GM18502 (cell line): ENCODE measurements at regions not wholly inside any gene's neighbourhood (a gene's known extent, or its start where the extent isn't known, plus 50 kb on each side); places are given as distances from the start of the nearest gene placed in this dataset.

ENCODE experiments used
- ATAC-seq: cut with Tn5 transposase; IDR thresholded peaks from one replicate; pipeline ENCODE4 v1.9.1; 2021; ENCODE audit warnings: mild to moderate bottlenecking; ENCODE audit not compliant: unreplicated experiment, poor library complexity

GRCh38 chr15:61684749-61685467 is 375.3 kb downstream of the VPS13C start:
- ATAC-seq: no peak

- ATAC-seq: no peak
These were observed 377.1 kb downstream of the VPS13C start for GRCh38 chr15:61682891-61683735.

- no peak for ATAC-seq
These were observed 378.6 kb downstream of the VPS13C start for GRCh38 chr15:61681676-61682075.

- no peak for ATAC-seq
These were observed 379.2 kb downstream of the VPS13C start for GRCh38 chr15:61681038-61681418.

GRCh38 chr15:61680260-61681037 is 379.8 kb downstream of the VPS13C start:
- no peak for ATAC-seq

- ATAC-seq: no peak
These were observed 388.5 kb downstream of the VPS13C start for GRCh38 chr15:61671736-61672135.

- ATAC-seq: no peak
These were observed 391.8 kb downstream of the VPS13C start for GRCh38 chr15:61668444-61668843.

GRCh38 chr15:61661791-61662190 is 398.5 kb downstream of the VPS13C start:
- no peak for ATAC-seq

- ATAC-seq: no peak
These were observed 399.7 kb downstream of the VPS13C start for GRCh38 chr15:61660579-61660978.

GRCh38 chr15:61659566-61660190 is 400.6 kb downstream of the VPS13C start:
- ATAC-seq: no peak

GRCh38 chr15:61657461-61657860 is 402.8 kb downstream of the VPS13C start:
- ATAC-seq: no peak

GRCh38 chr15:61656391-61656790 is 403.9 kb downstream of the VPS13C start:
- no peak for ATAC-seq

GRCh38 chr15:61655881-61656280 is 404.4 kb downstream of the VPS13C start:
- no peak for ATAC-seq

GRCh38 chr15:61654918-61655317 is 405.3 kb downstream of the VPS13C start:
- ATAC-seq: no peak

- no peak for ATAC-seq
These were observed 406.1 kb downstream of the VPS13C start for GRCh38 chr15:61654002-61654740.

GRCh38 chr15:61653110-61653509 is 407.1 kb downstream of the VPS13C start:
- ATAC-seq: no peak

GRCh38 chr15:61651267-61651666 is 409.0 kb downstream of the VPS13C start:
- ATAC-seq: no peak

- ATAC-seq: no peak
These were observed 411.2 kb downstream of the VPS13C start for GRCh38 chr15:61649046-61649445.

GRCh38 chr15:61644550-61644949 is 415.4 kb upstream of the RORA start:
- no peak for ATAC-seq

GRCh38 chr15:61641645-61642044 is 412.5 kb upstream of the RORA start:
- no peak for ATAC-seq
